ENCODE measurements at regions not wholly inside any gene's neighbourhood (a gene's known extent, or its start where the extent isn't known, plus 50 kb on each side); places are given as distances from the start of the nearest gene placed in this dataset.

GRCh38 chr10:30172673-30173072 lies 113.3 kb upstream of the JCAD start:
- no peak for TF ChIP-seq POLR2AphosphoS5 (IDR thresholded peaks at IDR 0.05; ENCODE audit: low read depth, low read length)
- no peak for TF ChIP-seq POLR2A (IDR thresholded peaks at IDR 0.05; ENCODE audit: low read depth, low read length)
- no peak for TF ChIP-seq TAF1 (IDR thresholded peaks at IDR 0.05; ENCODE audit: low read depth, low read length)
- TF ChIP-seq PAX5 (IDR thresholded peaks at IDR 0.05; ENCODE audit: insufficient read depth, low read length, severe bottlenecking): no peak
- TF ChIP-seq SPI1 (IDR thresholded peaks at IDR 0.05; ENCODE audit: low read depth, low read length): no peak

Data from GM12891 (cell line).